Nephron (organoid): ENCODE measurements at regions not wholly inside any gene's neighbourhood (a gene's known extent, or its start where the extent isn't known, plus 50 kb on each side); places are given as distances from the start of the nearest gene placed in this dataset.

Experiments used
- H3K27ac Mint-ChIP-seq, 3 experiments: 2 replicates each; pipeline ENCODE4 v1.8.0; 2020; ENCODE audit warnings: mixed read lengths in 3 of 3, mild to moderate bottlenecking in 2 of 3, moderate library complexity in 1 of 3
- H3K27me3 Mint-ChIP-seq: 2 replicates; pipeline ENCODE4 v1.8.0; 2021; ENCODE audit warnings: low read depth, mild to moderate bottlenecking, moderate library complexity, mixed read lengths
- H3K36me3 Mint-ChIP-seq: 2 replicates; pipeline ENCODE4 v1.8.0; 2020; ENCODE audit warnings: low read depth, mixed read lengths
- H3K4me1 Mint-ChIP-seq: 2 replicates; pipeline ENCODE4 v1.8.0; 2020; ENCODE audit warnings: mixed read lengths
- H3K4me3 Mint-ChIP-seq, 3 experiments: 2 replicates each; pipeline ENCODE4 v1.8.0; 2020; ENCODE audit warnings: mild to moderate bottlenecking in 3 of 3, mixed read lengths in 3 of 3, moderate library complexity in 2 of 3
- H3K9me3 Mint-ChIP-seq: 2 replicates; pipeline ENCODE4 v1.8.0; 2020; ENCODE audit warnings: mixed read lengths
- TF ChIP-seq, protein P1 (sequence below), 3 experiments: fragments of 200-600 bp; sonication (generic); IDR thresholded peaks; one replicate each; pipeline ENCODE4 v1.5.0; 2021; ENCODE audit warnings: antibody characterized with exemption in 3 of 3; ENCODE audit not compliant: unreplicated experiment in 3 of 3

GRCh38 chr20:22274330-22274729, 310.0 kb downstream of the FOXA2 start:
- H3K27me3 Mint-ChIP-seq, result peaks cover 11% of the 10 kb centered on the region
- no peaks in the 10 kb centered on the region for H3K36me3 Mint-ChIP-seq
- TF ChIP-seq, protein P1, sequence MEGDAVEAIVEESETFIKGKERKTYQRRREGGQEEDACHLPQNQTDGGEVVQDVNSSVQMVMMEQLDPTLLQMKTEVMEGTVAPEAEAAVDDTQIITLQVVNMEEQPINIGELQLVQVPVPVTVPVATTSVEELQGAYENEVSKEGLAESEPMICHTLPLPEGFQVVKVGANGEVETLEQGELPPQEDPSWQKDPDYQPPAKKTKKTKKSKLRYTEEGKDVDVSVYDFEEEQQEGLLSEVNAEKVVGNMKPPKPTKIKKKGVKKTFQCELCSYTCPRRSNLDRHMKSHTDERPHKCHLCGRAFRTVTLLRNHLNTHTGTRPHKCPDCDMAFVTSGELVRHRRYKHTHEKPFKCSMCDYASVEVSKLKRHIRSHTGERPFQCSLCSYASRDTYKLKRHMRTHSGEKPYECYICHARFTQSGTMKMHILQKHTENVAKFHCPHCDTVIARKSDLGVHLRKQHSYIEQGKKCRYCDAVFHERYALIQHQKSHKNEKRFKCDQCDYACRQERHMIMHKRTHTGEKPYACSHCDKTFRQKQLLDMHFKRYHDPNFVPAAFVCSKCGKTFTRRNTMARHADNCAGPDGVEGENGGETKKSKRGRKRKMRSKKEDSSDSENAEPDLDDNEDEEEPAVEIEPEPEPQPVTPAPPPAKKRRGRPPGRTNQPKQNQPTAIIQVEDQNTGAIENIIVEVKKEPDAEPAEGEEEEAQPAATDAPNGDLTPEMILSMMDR (IDR thresholded peaks at IDR 0.05; ENCODE audit: unreplicated experiment in 3 of 3), result no peak
- H3K9me3 Mint-ChIP-seq, result peaks cover 8% of the 10 kb centered on the region
- no peaks in the 10 kb centered on the region for H3K4me1 Mint-ChIP-seq
- H3K4me3 Mint-ChIP-seq, result no peak overlapping the region
- H3K27ac Mint-ChIP-seq, result no peak overlapping the region

- Mint-ChIP-seq H3K4me1 (no peaks in the 10 kb centered on the region), H3K36me3 (no peaks in the 10 kb centered on the region), H3K27me3 (peaks cover 11% of the 10 kb centered on the region), H3K4me3 (no peak overlapping the region), H3K27ac (no peak overlapping the region), H3K9me3 (no peaks in the 10 kb centered on the region)
- TF ChIP-seq, protein P1 (IDR thresholded peaks at IDR 0.05; ENCODE audit: unreplicated experiment in 3 of 3), result no peak
Observed at GRCh38 chr20:22268675-22269074, 315.7 kb downstream of the FOXA2 start.

GRCh38 chr20:22264917-22265316, 319.5 kb downstream of the FOXA2 start:
- Mint-ChIP-seq H3K4me3 (no peak overlapping the region), H3K27ac (no peak overlapping the region), H3K9me3 (no peaks in the 10 kb centered on the region), H3K36me3 (no peaks in the 10 kb centered on the region), H3K4me1 (peaks cover 9% of the 10 kb centered on the region), H3K27me3 (peaks cover 7% of the 10 kb centered on the region)
- TF ChIP-seq, protein P1 (IDR thresholded peaks at IDR 0.05; ENCODE audit: unreplicated experiment in 3 of 3), result no peak

DNA sequence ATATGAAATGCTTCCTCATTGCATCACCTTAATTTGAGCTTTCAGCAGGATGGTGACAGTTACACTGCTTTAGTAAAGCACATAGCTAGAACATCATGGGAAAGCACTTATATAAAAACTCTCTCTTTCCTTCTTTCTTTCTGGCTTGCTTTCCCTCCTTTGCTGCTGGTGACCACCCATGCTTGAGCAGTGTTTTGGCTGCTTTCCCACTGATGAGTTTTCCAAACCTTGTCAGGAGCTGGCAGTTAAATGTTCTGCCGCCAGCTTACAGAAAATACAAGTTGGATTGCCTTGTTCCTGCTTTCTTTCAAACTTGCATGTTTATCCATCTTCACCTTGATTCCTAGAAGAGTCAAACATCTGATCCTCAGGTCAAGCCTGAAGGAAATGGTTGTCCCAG, 323.9 kb downstream of the FOXA2 start:
- H3K36me3 Mint-ChIP-seq, result no peaks in the 10 kb centered on the region
- H3K4me1 Mint-ChIP-seq, result peaks cover 9% of the 10 kb centered on the region
- no peak overlapping the region for H3K4me3 Mint-ChIP-seq
- H3K27me3 Mint-ChIP-seq, result no peaks in the 10 kb centered on the region
- H3K9me3 Mint-ChIP-seq, result no peaks in the 10 kb centered on the region
- H3K27ac Mint-ChIP-seq, result peak overlapping the region in 1 of 3 experiments; percentile 6
- TF ChIP-seq, protein P1 (IDR thresholded peaks at IDR 0.05; ENCODE audit: unreplicated experiment in 3 of 3), result no peak

DNA sequence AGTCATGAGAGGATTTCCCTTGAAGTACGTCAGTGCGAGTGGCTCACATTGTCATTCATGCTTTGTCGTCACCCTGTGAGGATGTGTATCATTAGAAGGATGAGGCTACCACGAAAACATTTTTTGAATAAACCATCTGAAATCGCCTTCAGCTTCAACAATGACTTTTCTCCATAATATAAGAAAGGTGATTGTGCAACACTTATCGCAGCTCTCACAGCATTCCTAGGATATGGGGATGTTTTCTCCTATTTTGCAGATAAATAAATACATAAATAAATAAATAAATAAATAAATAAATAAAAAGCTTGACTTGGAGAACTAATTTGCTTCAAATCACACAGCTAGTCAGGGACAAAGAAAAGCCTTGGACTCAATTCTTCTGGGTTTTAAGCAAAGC, 326.5 kb downstream of the FOXA2 start:
- Mint-ChIP-seq H3K4me1 (peaks cover 9% of the 10 kb centered on the region), H3K27me3 (no peaks in the 10 kb centered on the region), H3K36me3 (no peaks in the 10 kb centered on the region), H3K9me3 (no peaks in the 10 kb centered on the region), H3K27ac (no peak overlapping the region), H3K4me3 (no peak overlapping the region)
- TF ChIP-seq, protein P1 (IDR thresholded peaks at IDR 0.05; ENCODE audit: unreplicated experiment in 3 of 3), result no peak

DNA sequence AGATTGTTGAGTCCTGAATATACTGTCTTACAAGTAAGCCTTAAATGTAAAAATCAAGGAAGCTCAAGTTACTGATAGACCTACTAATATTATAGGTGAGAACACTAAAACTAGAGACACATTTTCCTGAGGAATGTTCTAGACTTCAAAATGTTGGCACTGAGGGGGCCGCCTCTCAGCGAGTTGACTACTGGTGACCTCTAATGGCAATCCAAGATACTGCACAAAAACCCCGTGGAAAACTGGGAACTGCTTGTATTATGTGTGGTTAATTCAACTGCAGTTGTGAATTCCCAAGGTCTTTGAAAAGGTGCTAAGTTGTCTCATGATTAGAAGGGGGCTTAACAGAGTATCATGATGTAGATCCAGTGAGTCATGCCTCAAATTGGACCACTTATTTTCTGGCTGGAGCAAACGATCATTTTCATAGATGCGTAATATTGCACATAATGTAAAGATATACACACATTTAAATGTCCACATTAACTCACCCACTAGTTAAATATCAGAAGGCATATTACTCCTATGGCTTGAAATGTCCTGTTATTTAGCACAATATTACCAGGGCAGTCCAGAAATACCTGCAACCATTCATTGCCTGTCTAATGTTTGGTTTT, 336.2 kb downstream of the FOXA2 start:
- no peaks in the 10 kb centered on the region for H3K4me1 Mint-ChIP-seq
- H3K27me3 Mint-ChIP-seq, result peaks cover 22% of the 10 kb centered on the region
- no peak overlapping the region for H3K27ac Mint-ChIP-seq
- no peak overlapping the region for H3K4me3 Mint-ChIP-seq
- no peaks in the 10 kb centered on the region for H3K9me3 Mint-ChIP-seq
- TF ChIP-seq, protein P1 (IDR thresholded peaks at IDR 0.05; ENCODE audit: unreplicated experiment in 3 of 3), result peak; percentile 51 to 69 (median 68)
- H3K36me3 Mint-ChIP-seq, result no peaks in the 10 kb centered on the region
